ACC112 (cell line): ENCODE measurements at regions not wholly inside any gene's neighbourhood (a gene's known extent, or its start where the extent isn't known, plus 50 kb on each side); places are given as distances from the start of the nearest gene placed in this dataset.

Experiments
- H2AFZ ChIP-seq: fragments of 200-600 bp; sonication (generic); one replicate; pipeline ENCODE4 v1.6.0; 2017; ENCODE audit warnings: antibody characterized with exemption, low read length; ENCODE audit not compliant: unreplicated experiment
- H3K27ac ChIP-seq: fragments of 200-600 bp; sonication (generic); 2 replicates; pipeline ENCODE4 v1.5.1; 2014; ENCODE audit warnings: low read depth, mild to moderate bottlenecking, antibody characterized with exemption, low read length, moderate library complexity
- H3K27me3 ChIP-seq: fragments of 200-600 bp; sonication (generic); 2 replicates; pipeline ENCODE4 v1.6.1; 2014; ENCODE audit warnings: mild to moderate bottlenecking, antibody characterized with exemption, low read length, moderate library complexity, mixed read lengths; ENCODE audit not compliant: insufficient read depth
- H3K36me3 ChIP-seq: fragments of 200-600 bp; sonication (generic); 2 replicates; pipeline ENCODE4 v1.6.1; 2016; ENCODE audit warnings: mild to moderate bottlenecking, antibody characterized with exemption, low read length, moderate library complexity, mixed read lengths; ENCODE audit not compliant: insufficient read depth
- H3K4me1 ChIP-seq: fragments of 200-600 bp; sonication (generic); one replicate; pipeline ENCODE4 v1.6.1; 2016; ENCODE audit warnings: low read length, mixed read lengths; ENCODE audit not compliant: insufficient read depth, unreplicated experiment, control insufficient read depth
- H3K4me3 ChIP-seq: fragments of 200-600 bp; sonication (generic); 2 replicates; pipeline ENCODE4 v1.5.1; 2014; ENCODE audit warnings: mild to moderate bottlenecking, low read depth, low read length
- H3K79me2 ChIP-seq: fragments of 200-600 bp; sonication (generic); one replicate; pipeline ENCODE4 v1.6.0; 2016; ENCODE audit warnings: low read length; ENCODE audit not compliant: control insufficient read depth, unreplicated experiment, insufficient read depth

GRCh38 chr11:15577519-15577918, 462.8 kb downstream of the INSC start:
- no peak overlapping the region for H2AFZ ChIP-seq
- H3K27ac ChIP-seq, result no peak overlapping the region
- no peaks in the 10 kb centered on the region for H3K4me1 ChIP-seq
- H3K79me2 ChIP-seq, result no peaks in the 10 kb centered on the region
- no peak overlapping the region for H3K4me3 ChIP-seq
- no peaks in the 10 kb centered on the region for H3K36me3 ChIP-seq
- H3K27me3 ChIP-seq, result no peaks in the 10 kb centered on the region

- no peaks in the 10 kb centered on the region for H3K79me2 ChIP-seq
- no peaks in the 10 kb centered on the region for H3K27me3 ChIP-seq
- no peak overlapping the region for H3K4me3 ChIP-seq
- no peak overlapping the region for H3K27ac ChIP-seq
- H2AFZ ChIP-seq, result no peak overlapping the region
- H3K4me1 ChIP-seq, result no peaks in the 10 kb centered on the region
- no peaks in the 10 kb centered on the region for H3K36me3 ChIP-seq
These were observed 464.7 kb downstream of the INSC start for GRCh38 chr11:15579287-15580001.

GRCh38 chr11:15580056-15580774, 465.5 kb downstream of the INSC start:
- no peak overlapping the region for H3K4me3 ChIP-seq
- no peaks in the 10 kb centered on the region for H3K4me1 ChIP-seq
- no peaks in the 10 kb centered on the region for H3K36me3 ChIP-seq
- H3K27ac ChIP-seq, result no peak overlapping the region
- no peaks in the 10 kb centered on the region for H3K79me2 ChIP-seq
- H3K27me3 ChIP-seq, result no peaks in the 10 kb centered on the region
- no peak overlapping the region for H2AFZ ChIP-seq

- no peak overlapping the region for H3K4me3 ChIP-seq
- no peak overlapping the region for H3K27ac ChIP-seq
- no peaks in the 10 kb centered on the region for H3K36me3 ChIP-seq
- H3K4me1 ChIP-seq, result no peaks in the 10 kb centered on the region
- no peaks in the 10 kb centered on the region for H3K79me2 ChIP-seq
- H3K27me3 ChIP-seq, result no peaks in the 10 kb centered on the region
- H2AFZ ChIP-seq, result no peak overlapping the region
These were observed 466.0 kb downstream of the INSC start for GRCh38 chr11:15580775-15581095.

GRCh38 chr11:15584158-15584557, 469.4 kb downstream of the INSC start:
- Histone ChIP-seq H3K4me1 (no peaks in the 10 kb centered on the region), H3K27me3 (no peaks in the 10 kb centered on the region), H3K79me2 (no peaks in the 10 kb centered on the region), H3K27ac (no peak overlapping the region), H3K36me3 (no peaks in the 10 kb centered on the region), H2AFZ (no peak overlapping the region), H3K4me3 (no peak overlapping the region)

- Histone ChIP-seq H2AFZ (no peak overlapping the region), H3K36me3 (no peaks in the 10 kb centered on the region), H3K27ac (no peak overlapping the region), H3K4me1 (no peaks in the 10 kb centered on the region), H3K27me3 (no peaks in the 10 kb centered on the region), H3K79me2 (no peaks in the 10 kb centered on the region), H3K4me3 (no peak overlapping the region)
These were observed 471.0 kb downstream of the INSC start for GRCh38 chr11:15585602-15586331.

GRCh38 chr11:15586741-15587473, 472.2 kb downstream of the INSC start:
- H3K36me3 ChIP-seq, result no peaks in the 10 kb centered on the region
- H3K27me3 ChIP-seq, result no peaks in the 10 kb centered on the region
- no peak overlapping the region for H2AFZ ChIP-seq
- H3K4me1 ChIP-seq, result no peaks in the 10 kb centered on the region
- H3K4me3 ChIP-seq, result no peak overlapping the region
- no peaks in the 10 kb centered on the region for H3K79me2 ChIP-seq
- no peak overlapping the region for H3K27ac ChIP-seq

- Histone ChIP-seq H3K27me3 (no peaks in the 10 kb centered on the region), H3K36me3 (no peaks in the 10 kb centered on the region), H3K4me1 (no peaks in the 10 kb centered on the region), H3K79me2 (no peaks in the 10 kb centered on the region), H2AFZ (no peak overlapping the region), H3K4me3 (no peak overlapping the region), H3K27ac (no peak overlapping the region)
These were observed 474.4 kb downstream of the INSC start for GRCh38 chr11:15589070-15589626.

GRCh38 chr11:15590132-15590531, 475.4 kb downstream of the INSC start:
- H2AFZ ChIP-seq, result no peak overlapping the region
- no peak overlapping the region for H3K4me3 ChIP-seq
- H3K79me2 ChIP-seq, result no peaks in the 10 kb centered on the region
- H3K36me3 ChIP-seq, result no peaks in the 10 kb centered on the region
- H3K27me3 ChIP-seq, result no peaks in the 10 kb centered on the region
- H3K4me1 ChIP-seq, result no peaks in the 10 kb centered on the region
- no peak overlapping the region for H3K27ac ChIP-seq

- Histone ChIP-seq H3K27ac (no peak overlapping the region), H3K4me1 (no peaks in the 10 kb centered on the region), H2AFZ (no peak overlapping the region), H3K4me3 (no peak overlapping the region), H3K79me2 (no peaks in the 10 kb centered on the region), H3K27me3 (no peaks in the 10 kb centered on the region), H3K36me3 (no peaks in the 10 kb centered on the region)
These were observed 476.4 kb downstream of the INSC start for GRCh38 chr11:15591112-15591537.
